ENCODE measurements at regions not wholly inside any gene's neighbourhood (a gene's known extent, or its start where the extent isn't known, plus 50 kb on each side); places are given as distances from the start of the nearest gene placed in this dataset.

- no peak for TF ChIP-seq CTCF (IDR thresholded peaks at IDR 0.05 in 4 of 5, conservative IDR thresholded peaks at IDR 0.05 in 1 of 5)
- TF ChIP-seq POLR2A (IDR thresholded peaks at IDR 0.05), result no peak
Measured at GRCh38 chr20:58129721-58130151, 98.7 kb downstream of the ANKRD60 start.
